HL-60 (cell line): ENCODE measurements at regions not wholly inside any gene's neighbourhood (a gene's known extent, or its start where the extent isn't known, plus 50 kb on each side); places are given as distances from the start of the nearest gene placed in this dataset.

Experiments
- DNase-seq, 2 experiments: peaks; one replicate each; pipeline ENCODE4 v3.0.0-alpha.2; 2010 to 2020; ENCODE audit warnings: low read depth in 1 of 2, low spot score in 1 of 2
- H3K27ac ChIP-seq: fragments of 250-450 bp; sonication (Bioruptor Pico); replicated peaks from 2 replicates; pipeline ENCODE4 v1.5.1; 2020; ENCODE audit warnings: mild to moderate bottlenecking, moderate library complexity
- H3K27me3 ChIP-seq: fragments of 250-450 bp; sonication (Bioruptor Pico); 2 replicates; pipeline ENCODE4 v1.5.1; 2021; ENCODE audit warnings: mild to moderate bottlenecking, moderate library complexity; ENCODE audit not compliant: insufficient read depth, poor library complexity, severe bottlenecking
- H3K4me3 ChIP-seq: replicated peaks from 2 replicates; pipeline ENCODE4 v1.5.1; 2011; ENCODE audit warnings: mild to moderate bottlenecking, control low read depth, low read length; ENCODE audit not compliant: insufficient read depth
- CTCF ChIP-seq: IDR thresholded peaks from one replicate; pipeline ENCODE4 v1.5.1; 2011; ENCODE audit warnings: low read length, control low read depth, inconsistent platforms; ENCODE audit not compliant: insufficient read depth
- GABPA ChIP-seq: IDR thresholded peaks from 2 replicates; pipeline ENCODE4 v1.6.1; 2012; ENCODE audit warnings: low read depth
- POLR2AphosphoS5 ChIP-seq: IDR thresholded peaks from 2 replicates; pipeline ENCODE4 v1.6.1; 2012; ENCODE audit warnings: low read depth
- SPI1 ChIP-seq: IDR thresholded peaks from 2 replicates; pipeline ENCODE4 v1.6.1; 2012; ENCODE audit warnings: low read depth, mild to moderate bottlenecking, borderline replicate concordance
- TF ChIP-seq, protein P1 (sequence below): IDR thresholded peaks from 2 replicates; pipeline ENCODE4 v1.6.1; 2012; ENCODE audit warnings: low read depth; ENCODE audit not compliant: insufficient replicate concordance

- no peaks in the 10 kb centered on the region for H3K27me3 ChIP-seq
- no peak for DNase-seq
- no peak overlapping the region for H3K4me3 ChIP-seq
- no peak overlapping the region for H3K27ac ChIP-seq
- TF ChIP-seq, protein P1, sequence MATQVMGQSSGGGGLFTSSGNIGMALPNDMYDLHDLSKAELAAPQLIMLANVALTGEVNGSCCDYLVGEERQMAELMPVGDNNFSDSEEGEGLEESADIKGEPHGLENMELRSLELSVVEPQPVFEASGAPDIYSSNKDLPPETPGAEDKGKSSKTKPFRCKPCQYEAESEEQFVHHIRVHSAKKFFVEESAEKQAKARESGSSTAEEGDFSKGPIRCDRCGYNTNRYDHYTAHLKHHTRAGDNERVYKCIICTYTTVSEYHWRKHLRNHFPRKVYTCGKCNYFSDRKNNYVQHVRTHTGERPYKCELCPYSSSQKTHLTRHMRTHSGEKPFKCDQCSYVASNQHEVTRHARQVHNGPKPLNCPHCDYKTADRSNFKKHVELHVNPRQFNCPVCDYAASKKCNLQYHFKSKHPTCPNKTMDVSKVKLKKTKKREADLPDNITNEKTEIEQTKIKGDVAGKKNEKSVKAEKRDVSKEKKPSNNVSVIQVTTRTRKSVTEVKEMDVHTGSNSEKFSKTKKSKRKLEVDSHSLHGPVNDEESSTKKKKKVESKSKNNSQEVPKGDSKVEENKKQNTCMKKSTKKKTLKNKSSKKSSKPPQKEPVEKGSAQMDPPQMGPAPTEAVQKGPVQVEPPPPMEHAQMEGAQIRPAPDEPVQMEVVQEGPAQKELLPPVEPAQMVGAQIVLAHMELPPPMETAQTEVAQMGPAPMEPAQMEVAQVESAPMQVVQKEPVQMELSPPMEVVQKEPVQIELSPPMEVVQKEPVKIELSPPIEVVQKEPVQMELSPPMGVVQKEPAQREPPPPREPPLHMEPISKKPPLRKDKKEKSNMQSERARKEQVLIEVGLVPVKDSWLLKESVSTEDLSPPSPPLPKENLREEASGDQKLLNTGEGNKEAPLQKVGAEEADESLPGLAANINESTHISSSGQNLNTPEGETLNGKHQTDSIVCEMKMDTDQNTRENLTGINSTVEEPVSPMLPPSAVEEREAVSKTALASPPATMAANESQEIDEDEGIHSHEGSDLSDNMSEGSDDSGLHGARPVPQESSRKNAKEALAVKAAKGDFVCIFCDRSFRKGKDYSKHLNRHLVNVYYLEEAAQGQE = no peak
- no peak for TF ChIP-seq POLR2AphosphoS5
- no peak for TF ChIP-seq GABPA
- TF ChIP-seq SPI1 = no peak
- no peak for TF ChIP-seq CTCF
Measured at GRCh38 chr4:148800940-148801339, 358.7 kb upstream of the NR3C2 start.

- no peak for DNase-seq
- TF ChIP-seq GABPA (no peak), SPI1 (no peak), POLR2AphosphoS5 (no peak), CTCF (no peak)
- TF ChIP-seq, protein P1 = no peak
- Histone ChIP-seq H3K4me3 (no peak overlapping the region), H3K27ac (no peak overlapping the region), H3K27me3 (no peaks in the 10 kb centered on the region)
Measured at GRCh38 chr4:148800336-148800885, 358.2 kb upstream of the NR3C2 start.

DNA sequence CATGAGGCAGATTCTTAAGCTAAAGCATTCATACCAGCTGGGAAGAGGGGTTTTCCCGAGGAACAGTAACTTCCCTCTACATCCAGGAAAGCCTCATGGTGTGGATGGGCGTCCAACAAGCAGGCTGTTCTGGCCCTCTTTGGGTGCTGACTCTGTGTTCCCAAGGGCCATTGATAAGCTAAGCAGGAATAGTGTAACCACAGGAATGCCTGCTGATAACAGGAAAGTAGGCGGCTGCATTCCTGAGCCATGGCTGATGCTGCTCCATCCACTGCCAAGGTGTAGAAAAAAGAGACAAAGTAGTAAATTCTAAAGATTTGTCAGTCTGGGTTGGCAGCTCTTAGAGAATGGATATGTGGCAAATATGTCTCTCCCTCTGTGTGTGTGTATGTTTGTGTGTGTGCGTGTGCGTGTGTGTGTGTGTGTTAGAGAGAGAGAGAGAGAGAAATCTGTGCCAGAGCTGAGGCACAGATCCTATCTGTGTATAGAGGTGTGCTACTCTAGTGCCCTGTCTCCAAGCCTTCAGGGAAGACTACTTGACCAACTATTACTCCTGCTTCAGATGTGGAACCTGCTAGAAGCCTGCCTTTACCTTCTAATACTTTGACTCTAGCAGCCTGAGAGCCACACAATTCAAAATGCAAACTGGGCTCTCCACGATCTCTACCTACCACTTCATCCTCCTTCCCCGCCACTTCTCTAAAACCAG, 353.1 kb upstream of the NR3C2 start:
- no peak for TF ChIP-seq GABPA
- TF ChIP-seq, protein P1 = no peak
- TF ChIP-seq POLR2AphosphoS5 = no peak
- no peak for TF ChIP-seq SPI1
- TF ChIP-seq CTCF = no peak
- H3K27me3 ChIP-seq = no peaks in the 10 kb centered on the region
- no peak for DNase-seq

More for the DNA sequence above, 353.1 kb upstream of the NR3C2 start:
- no peak overlapping the region for H3K4me3 ChIP-seq
- H3K27ac ChIP-seq = no peak overlapping the region
